Breast epithelium (tissue), 3 donors: ENCODE measurements at regions not wholly inside any gene's neighbourhood (a gene's known extent, or its start where the extent isn't known, plus 50 kb on each side); places are given as distances from the start of the nearest gene placed in this dataset.

Experiments used
- CTCF ChIP-seq, 3 donors: fragments of 450-650 bp; IDR thresholded peaks; one replicate each; pipeline ENCODE4 v1.5.1; 2016 to 2017; ENCODE audit warnings: antibody characterized with exemption in 3 of 3, mild to moderate bottlenecking in 3 of 3, moderate library complexity in 3 of 3
- POLR2A ChIP-seq: fragments of 450-650 bp; IDR thresholded peaks from one replicate; pipeline ENCODE4 v1.6.1; 2016; ENCODE audit warnings: antibody characterized with exemption, mild to moderate bottlenecking, moderate library complexity
- POLR2AphosphoS5 ChIP-seq, 3 donors: sonication (generic); formaldehyde crosslinking; IDR thresholded peaks; one replicate each; pipeline ENCODE4 v1.6.1; 2017; ENCODE audit warnings: antibody characterized with exemption in 3 of 3

- TF ChIP-seq POLR2A (no peak), CTCF (IDR thresholded peaks at IDR 0.05) (no peak), POLR2AphosphoS5 (IDR thresholded peaks at IDR 0.05) (no peak)
Observed at GRCh38 chr4:141331534-141332358, 111.1 kb downstream of the ZNF330 start.
